K562 (cell line): ENCODE measurements at regions not wholly inside any gene's neighbourhood (a gene's known extent, or its start where the extent isn't known, plus 50 kb on each side); places are given as distances from the start of the nearest gene placed in this dataset.

ENCODE experiments used
- ATAC-seq: fragments of 200-7000 bp; cut with Tn5 transposase; 3 replicates; pipeline ENCODE4 v1.9.1; 2020; ENCODE audit warnings: moderate library complexity
- BruUV-seq: library from RNA; stranded (reverse); fragments of 400-500 nt; replicated peaks from 2 replicates; lab custom pipeline; 2021; lab: Mats Ljungman, UMichigan
- CTCF ChIA-PET: fragments of 300-600 bp; formaldehyde crosslinking; extraction: SDS; loops from one replicate; lab custom pipeline; 2021; ENCODE audit warnings: low intra/inter-chr PET ratio; lab: Yijun Ruan, JAX
- POLR2A ChIA-PET: fragments of 300-600, 350-650 bp; sonication (Branson Sonifier 250); formaldehyde crosslinking; extraction: SDS; loops from one replicate; lab custom pipeline; 2021; ENCODE audit warnings: antibody characterized with exemption, inconsistent platforms; lab: Yijun Ruan, JAX
- DNase-seq, 4 experiments: peaks; one replicate each; pipeline versions ENCODE4 v3.0.0 to v3.0.0-alpha.2; 2011 to 2018; ENCODE audit warnings: low spot score in 3 of 4, mixed read lengths in 3 of 4; ENCODE audit errors: extremely low read depth in 1 of 4
- FAIRE-seq: peaks from 2 replicates; lab custom pipeline; 2011; peaks lifted over from hg19 to GRCh38; lab: Jason Lieb, UNC
- H2AFZ ChIP-seq: 2 replicates; pipeline ENCODE4 v1.6.0; 2011; ENCODE audit warnings: low read depth, low read length, control low read depth, inconsistent platforms
- H3K27ac ChIP-seq: fragments of 200-600 bp; 3 replicates; pipeline ENCODE4 v1.8.0; 2011; ENCODE audit warnings: low read depth, mild to moderate bottlenecking, control low read depth, inconsistent platforms, low read length, moderate library complexity, mixed read lengths; ENCODE audit errors: extremely low read depth
- H3K27me3 ChIP-seq, 2 experiments: fragments of 300-600 bp in 1 of 2; 2 replicates in 1 of 2; 3 replicates in 1 of 2; pipeline versions ENCODE4 v1.6.0 to v1.8.0; 2011; ENCODE audit warnings: inconsistent platforms in 2 of 2, low read length in 2 of 2, mild to moderate bottlenecking in 1 of 2, mixed read lengths in 1 of 2, moderate library complexity in 1 of 2; ENCODE audit not compliant: control insufficient read depth in 2 of 2, insufficient read depth in 2 of 2
- H3K36me3 ChIP-seq: fragments of 300-600 bp; 3 replicates; pipeline ENCODE4 v1.8.0; 2011; ENCODE audit warnings: mild to moderate bottlenecking, low read length, inconsistent platforms; ENCODE audit not compliant: control insufficient read depth, insufficient read depth
- H3K4me1 ChIP-seq, 2 experiments: fragments of 200-600 bp in 1 of 2; replicated peaks in 1 of 2; 2 replicates in 1 of 2; 3 replicates in 1 of 2; pipeline versions ENCODE4 v1.5.1 to v1.8.0; 2011; ENCODE audit warnings: inconsistent platforms in 2 of 2, low read length in 2 of 2, mild to moderate bottlenecking in 1 of 2, mixed read lengths in 1 of 2, moderate library complexity in 1 of 2; ENCODE audit not compliant: control insufficient read depth in 2 of 2, insufficient read depth in 2 of 2
- H3K4me2 ChIP-seq: 2 replicates; pipeline ENCODE4 v1.6.1; 2011; ENCODE audit warnings: low read length, control low read depth, inconsistent platforms, mixed read lengths; ENCODE audit not compliant: insufficient read depth
- H3K4me3 ChIP-seq: fragments of 200-600 bp; sonication (generic), shearing (Covaris generic); 2 replicates; pipeline ENCODE4 v1.5.1; 2016; ENCODE audit warnings: control low read depth, inconsistent platforms
- H3K79me2 ChIP-seq: fragments of 200-600 bp; 3 replicates; pipeline ENCODE4 v1.8.0; 2011; ENCODE audit warnings: low read length, inconsistent platforms; ENCODE audit not compliant: control insufficient read depth, insufficient read depth
- H3K9ac ChIP-seq, 2 experiments: 2 replicates each; pipeline versions ENCODE4 v1.6.0 to v1.6.1; 2011; ENCODE audit warnings: low read depth in 2 of 2, low read length in 2 of 2, control low read depth in 1 of 2, inconsistent platforms in 1 of 2, mild to moderate bottlenecking in 1 of 2, mixed read lengths in 1 of 2; ENCODE audit not compliant: insufficient read depth in 1 of 2
- H3K9me1 ChIP-seq: one replicate; pipeline ENCODE4 v1.6.0; 2011; ENCODE audit warnings: inconsistent platforms, mild to moderate bottlenecking, low read length, moderate library complexity; ENCODE audit not compliant: control insufficient read depth, insufficient read depth
- H3K9me3 ChIP-seq: replicated peaks from 2 replicates; pipeline ENCODE4 v1.5.1; 2011; ENCODE audit warnings: low read depth, low read length, inconsistent platforms; ENCODE audit not compliant: control insufficient read depth, insufficient read depth
- H4K20me1 ChIP-seq: replicated peaks from 2 replicates; pipeline ENCODE4 v1.6.1; 2011; ENCODE audit warnings: low read length, inconsistent platforms, mixed read lengths; ENCODE audit not compliant: control insufficient read depth, insufficient read depth
- CTCF ChIP-seq, 3 experiments: IDR thresholded peaks in 2 of 3; conservative IDR thresholded peaks in 1 of 3; 2 replicates each; pipeline ENCODE4 v1.5.1; 2011 to 2012; ENCODE audit warnings: low read length in 3 of 3, mild to moderate bottlenecking in 3 of 3, control low read depth in 2 of 3, improper control_type of control experiment in 1 of 3, inconsistent platforms in 1 of 3, low read depth in 1 of 3, mixed read lengths in 1 of 3, moderate library complexity in 1 of 3; ENCODE audit not compliant: insufficient read depth in 2 of 3
- HDAC1 ChIP-seq, 2 experiments: fragments of 450-650 bp; IDR thresholded peaks; 2 replicates each; pipeline ENCODE4 v1.6.1; 2016 to 2017; ENCODE audit warnings: inconsistent platforms in 1 of 2, mild to moderate bottlenecking in 1 of 2, moderate library complexity in 1 of 2
- WGBS: fragments of 100-300 bp; shearing (Covaris generic); methylation state at CpG from one replicate; pipeline ENCODE4 v1.1.6; 2016; ENCODE audit warnings: low coverage, mixed read lengths; ENCODE audit not compliant: insufficient coverage; ENCODE audit errors: missing lambda C conversion rate; 5-methylcytosine and 5-hydroxymethylcytosine counted together
- in situ Hi-C: fragments of 300-500 bp; cut with MboI; formaldehyde crosslinking; loops from 4 replicates; pipeline ENCODE4 v1.15.0; 2018; ENCODE audit warnings: inconsistent platforms, mixed read lengths
- intact Hi-C: fragments of 100-400 bp; cut with micrococcal nuclease; formaldehyde crosslinking; loops from 2 replicates; pipeline ENCODE4 v1.14.2; 2022

- no peak overlapping the region for H3K4me2 ChIP-seq
- CTCF ChIA-PET, result no interaction called here
- FAIRE-seq (peak; percentile 42), ATAC-seq (no peak), DNase-seq (no peak)
- TF ChIP-seq HDAC1 (IDR thresholded peaks at IDR 0.05), result no peak
- no peak for TF ChIP-seq CTCF (IDR thresholded peaks at IDR 0.05 in 2 of 3, conservative IDR thresholded peaks at IDR 0.05 in 1 of 3; ENCODE audit: insufficient read depth in 2 of 3, low read depth in 1 of 3, low read length in 3 of 3)
- no peaks in the 10 kb centered on the region for H3K79me2 ChIP-seq
- WGBS, result 0% methylated on average over 3 of the region's 3 CpGs
- in situ Hi-C loops (no loop called here), intact Hi-C loops (no loop called here)
- H3K4me3 ChIP-seq, result no peak overlapping the region
- POLR2A ChIA-PET, result interaction anchor here (0.8 kb wide), 1 partner anchor 13 kb away, joined by 3 read pairs; no protein-coding TSS in a partner anchor
- H3K9ac ChIP-seq, result no peak overlapping the region
- H3K9me1 ChIP-seq, result no peaks in the 10 kb centered on the region
- no peaks in the 10 kb centered on the region for H3K9me3 ChIP-seq
- H3K27me3 ChIP-seq, result peaks cover 39 to 62% of the 10 kb centered on the region in 2 experiments
- no peak overlapping the region for H3K27ac ChIP-seq
- BruUV-seq, result no TSS peak
- H4K20me1 ChIP-seq, result peaks cover 6% of the 10 kb centered on the region
- H3K4me1 ChIP-seq, result no peaks in the 10 kb centered on the region; a peak in 1 of 5 replicates
- H2AFZ ChIP-seq, result no peak overlapping the region
- no peaks in the 10 kb centered on the region for H3K36me3 ChIP-seq
Measured at GRCh38 chr1:229993894-229994293, 73.1 kb upstream of the GALNT2 start.
